ENCODE measurements at regions not wholly inside any gene's neighbourhood (a gene's known extent, or its start where the extent isn't known, plus 50 kb on each side); places are given as distances from the start of the nearest gene placed in this dataset.

DNA sequence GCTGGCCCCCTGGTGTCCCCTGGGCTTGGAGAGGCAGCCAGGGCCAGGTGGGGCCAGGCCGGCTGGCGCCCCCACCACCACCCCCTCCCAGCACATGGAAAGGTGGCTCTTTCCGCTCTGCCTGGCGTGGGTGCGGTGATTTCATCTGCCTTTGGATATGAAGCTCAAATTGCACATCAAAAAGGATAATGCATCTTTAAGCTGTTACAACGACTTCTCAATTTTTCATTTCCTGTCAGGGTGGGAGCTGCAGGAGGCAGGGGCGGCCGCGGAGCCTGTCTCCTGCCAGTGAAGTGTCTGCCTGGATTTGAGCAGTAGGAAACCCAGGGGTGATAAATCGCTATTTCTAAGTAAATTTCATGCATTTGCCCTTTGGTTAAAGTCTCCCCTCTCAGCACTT, 169.2 kb upstream of the MVB12B start:
- TF ChIP-seq CTCF (IDR thresholded peaks at IDR 0.05) (no peak), POLR2A (IDR thresholded peaks at IDR 0.05) (no peak), EP300 (IDR thresholded peaks at IDR 0.05) (no peak)
